ENCODE measurements at regions not wholly inside any gene's neighbourhood (a gene's known extent, or its start where the extent isn't known, plus 50 kb on each side); places are given as distances from the start of the nearest gene placed in this dataset.
"Not testable (repeated sequence)": the region's sequence is repeated elsewhere in the genome, so short reads cannot be mapped to it uniquely, and the experiment has no call there.

DNA sequence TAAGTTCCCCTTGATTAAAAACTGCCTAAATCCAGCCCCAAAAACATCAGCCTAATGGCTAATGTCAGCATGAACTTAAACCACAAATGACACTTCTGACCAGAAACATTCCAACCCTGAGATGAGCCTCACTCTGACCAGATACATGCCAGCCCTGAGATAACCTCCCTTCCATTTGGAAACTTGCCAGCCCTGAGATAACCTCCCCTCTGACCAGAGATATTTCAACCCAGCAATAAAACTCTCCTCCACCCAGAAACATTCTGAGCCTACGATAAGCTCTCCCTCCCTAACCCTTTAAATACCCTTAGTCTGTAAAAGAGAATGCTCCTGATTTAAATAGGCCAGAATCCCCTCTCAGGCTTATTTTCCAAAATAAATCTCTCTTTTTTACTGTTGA, 1035.7 kb upstream of the NUDT12 start:
- DNase-seq, result no peak

GRCh38 chr5:104594850-104595249, 1032.3 kb upstream of the NUDT12 start:
- DNase-seq, result no peak

- DNase-seq, result no peak
These were observed 1014.1 kb upstream of the NUDT12 start for GRCh38 chr5:104576677-104577076.

DNA sequence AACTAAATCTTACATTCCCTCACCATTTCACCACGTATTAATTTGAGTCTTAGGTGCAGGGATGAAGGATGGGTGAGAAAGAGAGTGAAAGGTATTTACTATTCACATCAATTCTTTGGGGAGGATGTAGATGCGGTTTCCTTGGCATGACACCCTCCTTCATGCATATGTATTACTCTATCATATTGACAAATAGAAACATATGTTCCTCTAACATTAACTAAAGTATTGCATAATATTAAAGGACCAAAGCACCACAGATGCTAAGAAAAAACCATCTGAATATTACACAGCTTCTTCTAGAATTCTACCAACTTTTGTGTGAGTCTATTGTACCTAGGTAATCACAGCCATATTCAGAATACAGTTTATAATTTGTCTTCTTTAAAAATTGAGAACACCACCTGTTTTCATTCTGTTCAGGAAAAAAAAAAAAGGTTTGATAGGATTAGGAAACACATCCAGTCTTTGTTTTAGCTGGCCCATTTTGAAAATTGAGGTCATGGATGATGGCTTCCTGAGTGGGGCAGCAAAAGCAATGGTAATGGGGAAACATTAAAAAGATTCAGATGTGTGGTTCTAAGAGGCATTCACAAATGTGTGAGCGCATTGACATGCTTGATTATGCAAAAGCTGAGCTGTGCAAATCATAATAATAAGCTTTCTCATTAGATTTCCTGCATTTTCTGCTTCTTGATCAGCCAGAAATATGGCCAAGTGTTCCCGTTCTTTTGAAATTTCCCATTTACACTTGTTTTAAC, 1011.5 kb upstream of the NUDT12 start:
- no peak for DNase-seq

GRCh38 chr5:104569621-104570020, 1007.0 kb upstream of the NUDT12 start:
- DNase-seq, result no peak

DNA sequence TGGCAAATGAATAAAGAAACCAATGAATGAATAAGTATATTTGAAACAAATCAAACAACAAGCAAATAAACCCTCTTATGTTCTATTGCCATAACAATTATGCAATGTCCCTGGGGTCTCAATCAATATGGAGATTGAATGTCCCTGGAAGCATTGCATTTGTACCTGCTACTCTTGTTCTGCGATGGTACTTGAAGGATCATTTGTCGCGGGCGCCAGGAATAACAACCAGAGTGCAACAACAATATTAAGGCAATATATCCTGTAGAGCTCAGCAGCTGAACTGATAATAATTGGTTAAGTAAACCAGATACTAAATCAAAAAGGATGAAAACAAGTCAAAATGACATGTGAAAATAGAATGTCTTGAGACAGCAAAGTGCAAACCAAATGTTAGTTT, 1001.9 kb upstream of the NUDT12 start:
- DNase-seq, result no peak

- DNase-seq, result no peak
These were observed 994.4 kb upstream of the NUDT12 start for GRCh38 chr5:104556957-104557356.

DNA sequence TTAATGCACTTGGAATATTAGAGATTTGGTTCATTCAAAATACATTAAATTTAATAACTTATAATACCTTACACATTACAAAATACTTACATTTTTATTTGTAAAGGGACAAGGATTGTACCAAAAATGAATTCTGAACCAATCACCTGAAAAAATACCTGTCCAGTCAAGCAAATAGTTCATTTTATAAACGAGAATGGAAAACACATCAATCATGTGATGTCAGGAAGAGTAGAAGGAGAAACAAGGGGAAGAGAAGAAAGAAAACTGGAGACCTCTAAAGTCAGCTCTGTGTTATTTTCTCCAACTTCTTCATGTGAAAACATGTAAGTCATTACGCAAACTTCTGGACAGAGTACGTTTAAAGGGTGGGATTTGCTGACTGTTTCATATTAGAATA, 989.0 kb upstream of the NUDT12 start:
- no peak for DNase-seq

- DNase-seq, result not testable (repeated sequence)
These were observed 984.3 kb upstream of the NUDT12 start for GRCh38 chr5:104546871-104547270.

- DNase-seq, result no peak
These were observed 978.7 kb upstream of the NUDT12 start for GRCh38 chr5:104541141-104541785.

GRCh38 chr5:104540448-104540847, 977.9 kb upstream of the NUDT12 start:
- peak; percentile 68 for DNase-seq

DNA sequence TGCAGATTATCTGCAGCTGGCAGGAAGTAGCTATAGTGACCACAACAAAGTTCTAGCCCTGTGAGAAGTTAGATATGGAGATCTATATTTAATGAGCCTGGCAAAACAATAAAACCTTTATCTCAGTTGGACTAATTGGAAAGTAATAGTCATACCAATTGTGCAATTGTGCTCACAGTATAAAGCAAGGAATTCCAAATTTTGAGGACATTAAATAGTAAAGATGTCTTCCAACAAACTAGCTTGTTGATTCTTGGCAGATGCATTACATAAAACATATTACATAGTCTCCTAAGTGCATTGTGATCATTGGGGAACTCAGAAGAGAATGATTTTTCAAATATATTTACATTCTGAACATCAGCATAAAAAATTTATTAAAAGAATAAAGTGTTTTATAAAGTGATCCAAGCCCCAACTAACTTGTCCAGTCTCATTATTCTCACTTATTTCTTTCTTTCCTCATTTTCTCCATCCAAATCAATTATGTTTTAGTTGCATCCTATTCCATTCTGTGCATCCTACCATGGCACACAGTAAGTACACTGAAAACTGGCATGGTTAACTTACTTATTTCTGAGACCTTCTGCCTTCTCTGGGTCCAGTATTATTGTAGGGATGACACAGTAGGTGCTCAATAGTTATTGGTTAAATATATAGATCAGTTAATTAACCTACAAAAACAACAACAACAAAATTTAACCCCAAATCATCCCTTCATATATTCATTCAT, 977.2 kb upstream of the NUDT12 start:
- DNase-seq, result no peak

DNA sequence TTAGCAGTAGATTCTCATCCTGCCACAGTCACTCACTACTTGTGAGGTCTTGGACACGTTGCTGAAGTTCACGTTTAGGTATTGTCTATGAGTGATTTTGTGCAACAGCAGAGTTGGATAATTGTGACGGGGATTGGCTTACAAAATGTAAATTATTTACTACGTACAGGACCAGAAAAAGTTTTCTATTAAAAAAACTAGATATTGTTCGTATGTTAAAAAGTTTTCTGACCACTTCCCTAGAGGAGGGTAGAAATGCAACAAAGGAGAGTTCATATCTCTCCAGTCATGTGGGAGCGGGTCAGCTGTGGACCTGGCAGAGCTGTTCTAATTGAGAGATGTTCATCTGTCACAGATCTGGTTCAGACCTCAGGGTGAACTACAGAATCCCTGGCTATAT, 976.1 kb upstream of the NUDT12 start:
- no peak for DNase-seq

GRCh38 chr5:104533498-104533897, 970.9 kb upstream of the NUDT12 start:
- DNase-seq, result no peak

- DNase-seq, result no peak
These were observed 964.3 kb upstream of the NUDT12 start for GRCh38 chr5:104526866-104527265.

GRCh38 chr5:104513640-104514072, 951.1 kb upstream of the NUDT12 start:
- no peak for DNase-seq

- DNase-seq, result no peak
These were observed 950.6 kb upstream of the NUDT12 start for GRCh38 chr5:104513121-104513602.

GRCh38 chr5:104512063-104512825, 949.7 kb upstream of the NUDT12 start:
- DNase-seq, result no peak

DNA sequence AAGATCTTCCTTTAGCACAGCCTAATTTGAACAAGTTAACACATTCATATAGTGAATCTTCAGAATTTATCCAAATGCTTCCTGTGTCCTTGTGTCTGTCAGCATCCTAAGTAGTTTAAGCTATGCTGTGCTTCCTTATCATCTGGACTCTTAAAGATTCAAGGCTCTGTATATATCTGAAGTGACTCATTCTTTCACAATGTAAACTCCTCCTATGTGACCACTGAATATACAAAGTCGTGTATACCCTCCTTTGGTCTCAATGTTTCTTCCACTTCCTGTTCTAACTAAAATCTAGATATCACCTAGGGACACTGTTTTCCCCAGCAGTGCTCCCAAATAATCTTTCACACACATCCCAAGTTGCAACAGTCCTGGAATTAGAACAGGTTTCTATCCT, 935.7 kb upstream of the NUDT12 start:
- no peak for DNase-seq

- no peak for DNase-seq
These were observed 931.5 kb upstream of the NUDT12 start for GRCh38 chr5:104494083-104494482.

DNA sequence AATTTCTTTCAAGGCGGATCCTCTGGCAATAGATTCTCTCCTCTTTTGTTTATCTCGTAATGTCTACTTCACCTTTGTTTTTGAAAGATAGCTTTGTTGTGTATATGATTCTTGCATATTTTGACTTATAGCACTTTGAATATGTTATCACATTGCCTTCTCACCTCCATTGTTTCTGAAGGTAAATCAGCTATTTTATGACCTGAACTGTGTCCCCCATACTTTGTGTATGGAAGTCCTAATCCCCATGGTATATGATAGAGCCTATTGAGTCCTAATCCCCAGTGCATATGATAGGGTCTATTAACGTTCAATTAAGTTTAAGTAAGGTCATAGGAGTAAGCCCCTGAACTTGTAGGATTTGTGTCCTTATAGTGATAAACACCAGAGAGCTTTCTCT, 910.2 kb upstream of the NUDT12 start:
- no peak for DNase-seq

GRCh38 chr5:104456122-104456521, 893.5 kb upstream of the NUDT12 start:
- no peak for DNase-seq

DNA sequence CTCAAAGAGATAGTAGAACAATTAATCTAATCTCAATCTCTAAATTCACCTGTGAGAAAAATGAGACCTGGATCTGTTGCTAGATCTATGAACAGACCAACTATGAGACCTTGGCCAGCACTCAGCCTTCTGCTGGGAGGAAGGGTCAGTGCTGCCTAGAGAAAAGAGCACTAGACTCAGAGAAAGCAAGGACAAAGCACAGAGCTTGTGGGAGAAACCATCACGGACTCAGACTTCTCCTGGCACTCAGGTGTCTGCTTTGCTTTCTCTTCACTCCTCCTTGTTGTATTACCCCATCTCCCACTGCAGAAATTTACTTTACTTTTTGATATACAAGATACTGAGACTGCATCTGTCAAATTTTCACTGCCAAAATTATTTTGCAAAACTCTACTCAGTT, 890.0 kb upstream of the NUDT12 start:
- DNase-seq, result no peak

Data from DMS 273 treated with DMSO at 0.1 percent for 48 hours (cell line).